HepG2 (cell line): ENCODE measurements at regions not wholly inside any gene's neighbourhood (a gene's known extent, or its start where the extent isn't known, plus 50 kb on each side); places are given as distances from the start of the nearest gene placed in this dataset.

Experiments
- CBX1 ChIP-seq: IDR thresholded peaks from one replicate; pipeline ENCODE4 v1.6.1; 2016; ENCODE audit warnings: antibody characterized with exemption, low read depth
- HINFP ChIP-seq: sonication (generic); formaldehyde crosslinking; IDR thresholded peaks from 2 replicates; pipeline ENCODE4 v1.4.0; 2020; ENCODE audit warnings: low read depth, mild to moderate bottlenecking, missing genetic modification reagents
- HMG20A ChIP-seq: IDR thresholded peaks from 2 replicates; pipeline ENCODE4 v1.6.1; 2016; ENCODE audit warnings: borderline replicate concordance
- JUN ChIP-seq: sonication (generic); formaldehyde crosslinking; IDR thresholded peaks from 2 replicates; pipeline ENCODE4 v1.4.0; 2020; ENCODE audit warnings: mild to moderate bottlenecking, missing genetic modification reagents
- KDM2A ChIP-seq: sonication (generic); formaldehyde crosslinking; IDR thresholded peaks from 2 replicates; pipeline ENCODE4 v1.4.0; 2020; ENCODE audit warnings: low read depth, missing genetic modification reagents, borderline replicate concordance
- KDM3A ChIP-seq: IDR thresholded peaks from 2 replicates; pipeline ENCODE4 v1.6.1; 2018; ENCODE audit warnings: low read depth, missing compliant biosample characterization
- KLF6 ChIP-seq: IDR thresholded peaks from 2 replicates; pipeline ENCODE4 v1.8.0; 2016; ENCODE audit warnings: missing biosample characterization, missing genetic modification reagents
- MBD4 ChIP-seq: IDR thresholded peaks from 2 replicates; pipeline ENCODE4 v1.6.1; 2012; ENCODE audit warnings: low read length, inconsistent platforms, borderline replicate concordance
- NCOA1 ChIP-seq: sonication (generic); formaldehyde crosslinking; IDR thresholded peaks from 2 replicates; pipeline ENCODE4 v1.9.0; 2021; ENCODE audit warnings: missing genetic modification reagents
- NFATC3 ChIP-seq: sonication (generic); formaldehyde crosslinking; IDR thresholded peaks from 2 replicates; pipeline ENCODE4 v1.5.1; 2020; ENCODE audit warnings: mild to moderate bottlenecking, missing genetic modification reagents
- NR3C1 ChIP-seq: sonication (generic); formaldehyde crosslinking; IDR thresholded peaks from 2 replicates; pipeline ENCODE4 v1.4.0; 2020; ENCODE audit warnings: missing genetic modification reagents
- PAWR ChIP-seq: sonication (generic); formaldehyde crosslinking; IDR thresholded peaks from 2 replicates; pipeline ENCODE4 v1.4.0; 2020; ENCODE audit warnings: missing genetic modification reagents, mild to moderate bottlenecking, borderline replicate concordance
- PREB ChIP-seq: sonication (generic); formaldehyde crosslinking; IDR thresholded peaks from 2 replicates; pipeline ENCODE4 v1.4.0; 2020; ENCODE audit warnings: missing genetic modification reagents
- SALL2 ChIP-seq: sonication (generic); formaldehyde crosslinking; IDR thresholded peaks from 2 replicates; pipeline ENCODE4 v1.8.1; 2023; ENCODE audit warnings: mild to moderate bottlenecking, missing genetic modification reagents, inconsistent platforms
- SKI ChIP-seq: fragments of 450-650 bp; IDR thresholded peaks from one replicate; pipeline ENCODE4 v1.6.1; 2018; ENCODE audit warnings: mild to moderate bottlenecking; ENCODE audit not compliant: partially characterized antibody
- SP1 ChIP-seq, 2 experiments: fragments of 450-650 bp in 1 of 2; sonication (generic) in 1 of 2; formaldehyde crosslinking in 1 of 2; IDR thresholded peaks; 2 replicates each; pipeline versions ENCODE4 v1.4.0 to v1.6.1; 2016 to 2020; ENCODE audit warnings: missing genetic modification reagents in 1 of 2
- TRIM22 ChIP-seq: fragments of 450-650 bp; IDR thresholded peaks from 2 replicates; pipeline ENCODE4 v1.6.1; 2017
- ZMAT3 ChIP-seq: sonication (generic); formaldehyde crosslinking; conservative IDR thresholded peaks from 2 replicates; pipeline ENCODE4 v1.7.0; 2021; ENCODE audit warnings: missing genetic modification reagents
- ZNF10 ChIP-seq: sonication (generic); formaldehyde crosslinking; IDR thresholded peaks from 2 replicates; pipeline ENCODE4 v1.4.0; 2020; ENCODE audit warnings: mild to moderate bottlenecking, low read depth, missing genetic modification reagents, borderline replicate concordance
- ZNF138 ChIP-seq: sonication (generic); formaldehyde crosslinking; IDR thresholded peaks from 2 replicates; pipeline ENCODE4 v1.5.0; 2020; ENCODE audit warnings: mild to moderate bottlenecking, low read depth, missing genetic modification reagents
- ZNF260 ChIP-seq: sonication (generic); formaldehyde crosslinking; IDR thresholded peaks from 2 replicates; pipeline ENCODE4 v1.4.0; 2020; ENCODE audit warnings: missing genetic modification reagents, low read depth, mild to moderate bottlenecking, borderline replicate concordance
- ZNF30 ChIP-seq: sonication (generic); formaldehyde crosslinking; IDR thresholded peaks from 2 replicates; pipeline ENCODE4 v1.5.0; 2020; ENCODE audit warnings: mild to moderate bottlenecking, missing genetic modification reagents
- ZNF550 ChIP-seq: sonication (generic); formaldehyde crosslinking; IDR thresholded peaks from 2 replicates; pipeline ENCODE4 v1.4.0; 2020; ENCODE audit warnings: mild to moderate bottlenecking, missing genetic modification reagents, borderline replicate concordance
- ZNF710 ChIP-seq: sonication (generic); formaldehyde crosslinking; IDR thresholded peaks from 2 replicates; pipeline ENCODE4 v1.5.0; 2020; ENCODE audit warnings: mild to moderate bottlenecking, missing genetic modification reagents, borderline replicate concordance
- ZNF879 ChIP-seq: sonication (generic); formaldehyde crosslinking; IDR thresholded peaks from 2 replicates; pipeline ENCODE4 v1.8.1; 2023; ENCODE audit warnings: missing genetic modification reagents
- ZSCAN29 ChIP-seq: sonication (generic); formaldehyde crosslinking; conservative IDR thresholded peaks from 2 replicates; pipeline ENCODE4 v1.4.0; 2020; ENCODE audit warnings: mild to moderate bottlenecking, missing genetic modification reagents

- TF ChIP-seq SP1 (IDR thresholded peaks at IDR 0.05) (no peak), SP1 (CRISPR knock-in tag; IDR thresholded peaks at IDR 0.05) (0 out of 2 replicates have a peak, but pooled peaks have one; percentile 30), HMG20A (peak; percentile 97), ZNF138 (CRISPR knock-in tag) (no peak), ZNF10 (CRISPR knock-in tag) (no peak), ZSCAN29 (peak; percentile 65; the same call in 1 of the 2 replicates), JUN (peak; percentile 72; the same call in 1 of the 2 replicates), KLF6 (CRISPR knock-in tag) (0 out of 2 replicates have a peak, but pooled peaks have one; percentile 39), TRIM22 (no peak), ZNF879 (CRISPR knock-in tag) (no peak), SKI (peak; percentile 90), PREB (CRISPR knock-in tag) (no peak), ZNF550 (CRISPR knock-in tag) (no peak), KDM3A (peak; percentile 92; the same call in 1 of the 2 replicates), ZNF710 (0 out of 2 replicates have a peak, but pooled peaks have one; percentile 20), HINFP (CRISPR knock-in tag) (peak; percentile 63; the same call in 1 of the 2 replicates), NCOA1 (CRISPR knock-in tag) (peak; percentile 89), PAWR (CRISPR knock-in tag) (no peak), ZNF30 (CRISPR knock-in tag) (no peak), NR3C1 (CRISPR knock-in tag) (no peak), ZNF260 (no peak), ZMAT3 (no peak), CBX1 (peak; percentile 66), MBD4 (peak; percentile 97), NFATC3 (CRISPR knock-in tag) (no peak), SALL2 (peak; percentile 68; the same call in 1 of the 2 replicates), KDM2A (CRISPR knock-in tag) (peak; percentile 33; the same call in 1 of the 2 replicates)
Measured at GRCh38 chr2:8609357-8609811, 72.5 kb upstream of the ID2 start (continued).
